ENCODE measurements at regions not wholly inside any gene's neighbourhood (a gene's known extent, or its start where the extent isn't known, plus 50 kb on each side); places are given as distances from the start of the nearest gene placed in this dataset.

DNA sequence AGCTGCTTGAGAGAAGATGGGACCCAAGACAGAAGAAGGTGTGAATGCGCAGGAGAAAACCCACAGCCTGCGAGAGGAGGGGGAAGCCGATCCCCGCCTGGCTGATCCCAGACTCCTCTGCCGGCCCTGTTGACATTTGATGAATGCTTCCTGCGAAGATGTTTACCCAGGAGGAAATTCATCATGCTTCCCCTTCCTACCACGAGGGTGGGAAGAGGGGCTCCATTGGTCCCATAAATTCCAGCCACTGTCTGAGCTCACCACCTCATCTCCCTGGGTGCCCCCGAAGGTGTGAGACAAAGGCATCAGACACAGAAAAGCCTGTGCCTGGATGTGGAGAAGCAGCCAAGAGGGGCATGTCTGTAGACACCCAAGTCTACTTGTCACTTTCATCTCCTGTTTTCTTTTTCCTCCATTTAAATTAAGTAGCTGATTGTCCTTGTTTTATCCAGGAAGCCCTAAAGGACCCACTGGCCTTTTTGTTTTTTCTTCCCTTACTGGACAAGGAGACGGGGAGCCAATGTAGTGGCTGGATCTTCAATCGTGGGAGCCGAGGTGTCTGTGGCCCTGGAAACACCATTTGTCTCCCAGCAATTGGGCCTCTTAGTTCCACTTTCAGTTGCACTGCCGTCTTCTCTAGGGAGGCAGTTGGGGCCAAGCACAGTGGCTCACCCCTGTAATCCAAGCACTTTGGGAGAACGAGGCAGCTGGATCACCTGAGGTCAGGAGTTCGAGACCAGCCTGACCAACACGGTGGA lies 95.3 kb upstream of the HES1 start:
- no peaks in the 10 kb centered on the region for H4K20me1 ChIP-seq (ENCODE audit: insufficient read depth)
- H3K9me2 ChIP-seq (ENCODE audit: insufficient read depth, low read length), result no peaks in the 10 kb centered on the region
- H3K4me3 ChIP-seq (ENCODE audit: low read length), result no peak overlapping the region
- H3F3A ChIP-seq (ENCODE audit: insufficient read depth, low read length, poor library complexity, severe bottlenecking), result no peaks in the 10 kb centered on the region
- no peak overlapping the region for H2AFZ ChIP-seq (ENCODE audit: low read depth, low read length)
- no peaks in the 10 kb centered on the region for H3K36me3 ChIP-seq (ENCODE audit: insufficient read depth, low read length)
- H3K79me2 ChIP-seq (replicated peaks; ENCODE audit: insufficient read depth, low read length), result no peaks in the 10 kb centered on the region
- H3K27me3 ChIP-seq (ENCODE audit: insufficient read depth, low read depth, low read length), result no peaks in the 10 kb centered on the region
- TF ChIP-seq TAF1 (IDR thresholded peaks at IDR 0.05; ENCODE audit: low read depth) (no peak), RAD21 (conservative IDR thresholded peaks at IDR 0.05) (no peak), EP300 (conservative IDR thresholded peaks at IDR 0.05; ENCODE audit: poor library complexity, severe bottlenecking) (no peak), MXI1 (conservative IDR thresholded peaks at IDR 0.05; ENCODE audit: poor library complexity, severe bottlenecking) (no peak), POLR2AphosphoS5 (IDR thresholded peaks at IDR 0.05) (no peak)
- TF ChIP-seq, protein P1, sequence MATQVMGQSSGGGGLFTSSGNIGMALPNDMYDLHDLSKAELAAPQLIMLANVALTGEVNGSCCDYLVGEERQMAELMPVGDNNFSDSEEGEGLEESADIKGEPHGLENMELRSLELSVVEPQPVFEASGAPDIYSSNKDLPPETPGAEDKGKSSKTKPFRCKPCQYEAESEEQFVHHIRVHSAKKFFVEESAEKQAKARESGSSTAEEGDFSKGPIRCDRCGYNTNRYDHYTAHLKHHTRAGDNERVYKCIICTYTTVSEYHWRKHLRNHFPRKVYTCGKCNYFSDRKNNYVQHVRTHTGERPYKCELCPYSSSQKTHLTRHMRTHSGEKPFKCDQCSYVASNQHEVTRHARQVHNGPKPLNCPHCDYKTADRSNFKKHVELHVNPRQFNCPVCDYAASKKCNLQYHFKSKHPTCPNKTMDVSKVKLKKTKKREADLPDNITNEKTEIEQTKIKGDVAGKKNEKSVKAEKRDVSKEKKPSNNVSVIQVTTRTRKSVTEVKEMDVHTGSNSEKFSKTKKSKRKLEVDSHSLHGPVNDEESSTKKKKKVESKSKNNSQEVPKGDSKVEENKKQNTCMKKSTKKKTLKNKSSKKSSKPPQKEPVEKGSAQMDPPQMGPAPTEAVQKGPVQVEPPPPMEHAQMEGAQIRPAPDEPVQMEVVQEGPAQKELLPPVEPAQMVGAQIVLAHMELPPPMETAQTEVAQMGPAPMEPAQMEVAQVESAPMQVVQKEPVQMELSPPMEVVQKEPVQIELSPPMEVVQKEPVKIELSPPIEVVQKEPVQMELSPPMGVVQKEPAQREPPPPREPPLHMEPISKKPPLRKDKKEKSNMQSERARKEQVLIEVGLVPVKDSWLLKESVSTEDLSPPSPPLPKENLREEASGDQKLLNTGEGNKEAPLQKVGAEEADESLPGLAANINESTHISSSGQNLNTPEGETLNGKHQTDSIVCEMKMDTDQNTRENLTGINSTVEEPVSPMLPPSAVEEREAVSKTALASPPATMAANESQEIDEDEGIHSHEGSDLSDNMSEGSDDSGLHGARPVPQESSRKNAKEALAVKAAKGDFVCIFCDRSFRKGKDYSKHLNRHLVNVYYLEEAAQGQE (IDR thresholded peaks at IDR 0.05; ENCODE audit: borderline replicate concordance), result no peak
- no peak overlapping the region for H3K27ac ChIP-seq (ENCODE audit: low read length)
- no peaks in the 10 kb centered on the region for H3K9me3 ChIP-seq (ENCODE audit: low read length)
- no peak overlapping the region for H3K4me2 ChIP-seq (ENCODE audit: low read length)
- H3K9ac ChIP-seq (ENCODE audit: low read length), result no peak overlapping the region

DNA sequence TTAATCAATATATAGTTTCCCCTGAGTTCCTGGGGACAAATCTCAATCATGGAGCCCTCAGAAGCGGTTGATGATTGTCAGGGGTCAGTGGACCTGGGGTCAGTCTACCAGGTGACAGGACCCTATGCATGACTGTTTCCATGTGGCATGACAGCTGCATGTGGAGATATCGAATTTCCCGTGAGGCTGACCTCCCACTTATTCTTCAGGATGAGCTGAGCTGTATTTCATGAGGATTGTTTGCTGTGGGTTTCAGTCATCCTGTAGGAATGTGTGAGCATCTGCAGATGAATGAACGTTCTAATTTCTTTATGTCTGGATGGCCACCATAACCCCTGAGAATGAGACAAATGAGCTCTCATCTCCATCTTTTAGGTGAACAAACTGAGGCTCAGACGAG lies 93.0 kb upstream of the HES1 start:
- TF ChIP-seq, protein P1 (IDR thresholded peaks at IDR 0.05; ENCODE audit: borderline replicate concordance), result no peak
- TF ChIP-seq EP300 (conservative IDR thresholded peaks at IDR 0.05; ENCODE audit: poor library complexity, severe bottlenecking) (no peak), POLR2AphosphoS5 (IDR thresholded peaks at IDR 0.05) (no peak), RAD21 (conservative IDR thresholded peaks at IDR 0.05) (no peak), SMC3 (conservative IDR thresholded peaks at IDR 0.05; ENCODE audit: poor library complexity) (no peak), MXI1 (conservative IDR thresholded peaks at IDR 0.05; ENCODE audit: poor library complexity, severe bottlenecking) (no peak), EZH2 (IDR thresholded peaks at IDR 0.05; ENCODE audit: borderline replicate concordance, insufficient read depth, low read length, poor library complexity, severe bottlenecking) (no peak), TAF1 (IDR thresholded peaks at IDR 0.05; ENCODE audit: low read depth) (no peak)
- TF ChIP-seq, protein P2, sequence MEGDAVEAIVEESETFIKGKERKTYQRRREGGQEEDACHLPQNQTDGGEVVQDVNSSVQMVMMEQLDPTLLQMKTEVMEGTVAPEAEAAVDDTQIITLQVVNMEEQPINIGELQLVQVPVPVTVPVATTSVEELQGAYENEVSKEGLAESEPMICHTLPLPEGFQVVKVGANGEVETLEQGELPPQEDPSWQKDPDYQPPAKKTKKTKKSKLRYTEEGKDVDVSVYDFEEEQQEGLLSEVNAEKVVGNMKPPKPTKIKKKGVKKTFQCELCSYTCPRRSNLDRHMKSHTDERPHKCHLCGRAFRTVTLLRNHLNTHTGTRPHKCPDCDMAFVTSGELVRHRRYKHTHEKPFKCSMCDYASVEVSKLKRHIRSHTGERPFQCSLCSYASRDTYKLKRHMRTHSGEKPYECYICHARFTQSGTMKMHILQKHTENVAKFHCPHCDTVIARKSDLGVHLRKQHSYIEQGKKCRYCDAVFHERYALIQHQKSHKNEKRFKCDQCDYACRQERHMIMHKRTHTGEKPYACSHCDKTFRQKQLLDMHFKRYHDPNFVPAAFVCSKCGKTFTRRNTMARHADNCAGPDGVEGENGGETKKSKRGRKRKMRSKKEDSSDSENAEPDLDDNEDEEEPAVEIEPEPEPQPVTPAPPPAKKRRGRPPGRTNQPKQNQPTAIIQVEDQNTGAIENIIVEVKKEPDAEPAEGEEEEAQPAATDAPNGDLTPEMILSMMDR (IDR thresholded peaks at IDR 0.05; ENCODE audit: poor library complexity, severe bottlenecking), result no peak
- Histone ChIP-seq H3K27me3 (ENCODE audit: insufficient read depth, low read depth, low read length) (no peaks in the 10 kb centered on the region), H3K79me2 (replicated peaks; ENCODE audit: insufficient read depth, low read length) (no peaks in the 10 kb centered on the region), H4K20me1 (ENCODE audit: insufficient read depth) (no peaks in the 10 kb centered on the region), H3K36me3 (ENCODE audit: insufficient read depth, low read length) (no peaks in the 10 kb centered on the region), H3K27ac (ENCODE audit: low read length) (no peak overlapping the region), H3K9ac (ENCODE audit: low read length) (no peak overlapping the region), H3K9me3 (ENCODE audit: low read length) (no peaks in the 10 kb centered on the region), H3F3A (ENCODE audit: insufficient read depth, low read length, poor library complexity, severe bottlenecking) (no peaks in the 10 kb centered on the region), H3K4me3 (ENCODE audit: low read length) (no peak overlapping the region), H3K9me2 (ENCODE audit: insufficient read depth, low read length) (no peaks in the 10 kb centered on the region), H3K4me2 (ENCODE audit: low read length) (no peak overlapping the region), H2AFZ (ENCODE audit: low read depth, low read length) (no peak overlapping the region)

All from neural cell (in vitro differentiated cells).